ENCODE measurements at regions not wholly inside any gene's neighbourhood (a gene's known extent, or its start where the extent isn't known, plus 50 kb on each side); places are given as distances from the start of the nearest gene placed in this dataset.

DNA sequence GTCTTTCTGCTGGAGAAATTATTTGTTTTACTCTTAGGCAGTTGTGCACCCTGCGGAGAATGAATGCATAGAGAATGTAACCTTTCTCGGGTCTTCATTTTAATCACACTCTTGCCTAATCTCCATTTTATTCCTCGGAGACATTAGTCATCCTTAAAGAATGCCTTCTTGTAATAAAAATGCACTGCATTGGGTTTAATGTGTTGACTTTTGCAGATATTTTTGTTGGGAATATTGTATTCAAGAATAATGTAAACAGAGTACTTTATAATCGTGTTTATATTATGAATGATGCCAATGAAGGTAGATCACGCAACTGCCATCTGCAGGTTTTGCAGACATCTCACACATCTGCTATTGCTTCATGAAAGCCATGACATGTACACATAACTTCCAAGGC is 1093.9 kb upstream of the CDH6 start:
- TF ChIP-seq CTCF (IDR thresholded peaks at IDR 0.05), result no peak
- TF ChIP-seq POLR2A (IDR thresholded peaks at IDR 0.05), result no peak
- no peak overlapping the region for H3K27ac ChIP-seq
- intact Hi-C loops (cut with DNase I; ENCODE audit: low total_unique reads), result no loop called here

GRCh38 chr5:30098940-30099339 is 1094.5 kb upstream of the CDH6 start:
- Histone ChIP-seq H3K9me3 (no peaks in the 10 kb centered on the region), H3K27ac (no peak overlapping the region), H3K36me3 (ENCODE audit: low read depth, missing control alignments) (no peaks in the 10 kb centered on the region), H3K27me3 (no peaks in the 10 kb centered on the region), H3K4me3 (no peak overlapping the region), H3K4me1 (no peaks in the 10 kb centered on the region)
- WGBS, 2 donors, result 88 to 90% methylated on average over 3 of the region's 3 CpGs
- DNase-seq, result no peak
- intact Hi-C loops (cut with DNase I; ENCODE audit: low total_unique reads), result no loop called here
- TF ChIP-seq CTCF (IDR thresholded peaks at IDR 0.05), result no peak
- no peak for TF ChIP-seq POLR2A (IDR thresholded peaks at IDR 0.05)

More for the DNA sequence above, 1093.9 kb upstream of the CDH6 start:
- Histone ChIP-seq H3K36me3 (ENCODE audit: low read depth, missing control alignments) (no peaks in the 10 kb centered on the region), H3K9me3 (no peaks in the 10 kb centered on the region), H3K4me1 (no peaks in the 10 kb centered on the region), H3K27me3 (no peaks in the 10 kb centered on the region), H3K4me3 (no peak overlapping the region)
- WGBS, 2 donors, result 63 to 65% methylated on average over 5 of the region's 5 CpGs
- DNase-seq, result no peak

DNA sequence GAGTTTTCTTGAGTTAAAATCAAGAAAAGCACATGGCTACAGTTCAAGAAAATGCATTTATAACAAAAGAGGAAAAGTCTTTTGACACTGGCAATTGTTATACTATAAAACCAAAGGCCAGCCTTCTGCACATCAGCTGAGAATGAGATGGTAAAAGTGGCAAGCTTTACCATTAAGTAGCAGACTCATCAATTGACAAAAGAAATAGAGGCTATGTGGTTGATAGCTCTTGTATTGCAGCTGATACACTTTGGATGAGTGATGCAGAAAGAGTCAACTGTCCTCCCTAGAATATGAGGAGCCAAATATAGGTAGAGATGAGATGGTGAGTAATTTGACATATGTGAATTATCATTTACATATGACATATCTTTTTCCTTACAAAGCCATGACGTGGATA is 1100.9 kb upstream of the CDH6 start:
- intact Hi-C loops (cut with DNase I; ENCODE audit: low total_unique reads), result no loop called here
- DNase-seq, result no peak
- Histone ChIP-seq H3K9me3 (no peaks in the 10 kb centered on the region), H3K27ac (no peak overlapping the region), H3K27me3 (no peaks in the 10 kb centered on the region), H3K36me3 (ENCODE audit: low read depth, missing control alignments) (no peaks in the 10 kb centered on the region), H3K4me3 (no peak overlapping the region), H3K4me1 (no peaks in the 10 kb centered on the region)
- 69 to 86% methylated on average over 1 of the region's 1 CpG for WGBS, 2 donors
- TF ChIP-seq POLR2A (IDR thresholded peaks at IDR 0.05) (no peak), CTCF (IDR thresholded peaks at IDR 0.05) (no peak)

DNA sequence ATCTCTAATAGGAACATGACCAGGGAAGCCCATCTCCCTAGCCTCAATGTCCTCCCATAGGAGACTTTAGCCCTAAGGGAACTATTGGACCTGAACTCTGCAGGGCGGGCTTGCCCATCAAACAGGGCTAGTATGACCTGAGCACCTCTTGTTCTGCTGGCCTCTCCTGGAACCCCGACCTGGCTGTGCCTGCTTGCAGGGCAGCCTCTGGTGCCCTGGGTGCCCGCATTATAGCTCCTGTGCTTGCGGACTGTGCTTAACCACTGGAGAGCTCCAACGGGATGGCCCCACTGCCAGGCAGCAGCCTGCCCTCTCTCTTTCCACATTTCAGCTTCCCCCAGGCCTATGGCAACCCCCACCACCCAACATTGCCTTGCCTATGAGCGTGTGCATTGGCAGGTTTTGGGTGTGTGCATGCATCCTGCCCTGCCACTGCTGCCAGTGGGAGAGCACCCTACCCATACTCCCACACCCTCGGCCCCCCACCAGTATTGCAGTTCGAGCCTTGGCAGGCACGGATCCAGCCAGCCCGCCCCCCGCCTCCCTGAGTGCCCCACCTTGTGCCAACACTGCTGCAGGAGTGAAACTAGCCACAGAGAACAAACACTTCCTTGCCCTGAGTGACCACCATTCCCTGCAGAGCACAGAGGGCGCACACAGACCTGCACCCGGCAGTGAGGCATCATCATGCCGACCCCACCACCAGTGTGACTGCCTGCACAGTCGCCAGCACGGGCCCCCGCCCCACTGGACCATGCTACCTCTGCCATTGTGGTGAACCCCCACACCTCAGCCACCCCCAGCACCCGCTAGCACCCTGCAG is 1123.8 kb upstream of the CDH6 start:
- WGBS, 2 donors, result 74 to 77% methylated on average over 12 to 18 of the region's 18 CpGs
- intact Hi-C loops (cut with DNase I; ENCODE audit: low total_unique reads), result no loop called here
- no peaks in the 10 kb centered on the region for H3K36me3 ChIP-seq (ENCODE audit: low read depth, missing control alignments)
- no peak overlapping the region for H3K27ac ChIP-seq
- no peaks in the 10 kb centered on the region for H3K27me3 ChIP-seq
- DNase-seq, result no peak
- no peaks in the 10 kb centered on the region for H3K9me3 ChIP-seq
- H3K4me3 ChIP-seq, result no peak overlapping the region
- TF ChIP-seq CTCF (IDR thresholded peaks at IDR 0.05), result no peak
- no peak for TF ChIP-seq POLR2A (IDR thresholded peaks at IDR 0.05)
- H3K4me1 ChIP-seq, result no peaks in the 10 kb centered on the region

DNA sequence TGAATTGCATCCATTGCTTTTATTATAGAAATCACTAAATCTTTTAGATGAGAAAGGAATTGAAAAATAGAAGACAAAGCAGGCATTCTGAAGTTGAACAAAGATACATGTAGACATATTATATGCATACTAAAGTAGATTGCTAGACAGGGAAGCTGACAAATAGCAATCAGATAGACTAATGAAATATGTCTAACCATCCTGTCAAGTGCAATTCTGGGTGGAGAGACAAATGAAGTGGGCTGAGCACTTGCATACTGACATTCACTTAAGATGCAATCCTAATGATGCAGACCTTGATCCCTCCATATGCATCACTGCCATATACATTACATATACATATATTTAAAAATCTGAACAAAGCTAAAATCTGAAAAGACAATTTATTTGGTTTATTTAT is 1130.0 kb upstream of the CDH6 start:
- intact Hi-C loops (cut with DNase I; ENCODE audit: low total_unique reads), result no loop called here
- no peak for TF ChIP-seq CTCF (IDR thresholded peaks at IDR 0.05)
- no peak for TF ChIP-seq POLR2A (IDR thresholded peaks at IDR 0.05)
- no peak for DNase-seq

More for the DNA sequence above, 1130.0 kb upstream of the CDH6 start:
- no peak overlapping the region for H3K27ac ChIP-seq
- H3K27me3 ChIP-seq, result no peaks in the 10 kb centered on the region
- H3K9me3 ChIP-seq, result no peaks in the 10 kb centered on the region
- no peak overlapping the region for H3K4me3 ChIP-seq
- no peaks in the 10 kb centered on the region for H3K4me1 ChIP-seq
- H3K36me3 ChIP-seq (ENCODE audit: low read depth, missing control alignments), result no peaks in the 10 kb centered on the region

Measured in testis (tissue), 2 donors.